ENCODE measurements at regions not wholly inside any gene's neighbourhood (a gene's known extent, or its start where the extent isn't known, plus 50 kb on each side); places are given as distances from the start of the nearest gene placed in this dataset.

GRCh38 chr4:54484383-54484782, 173.4 kb upstream of the KIT start:
- DNase-seq (ENCODE audit: insufficient read length, low spot score) (no peak), FAIRE-seq (no peak)
- no peak for TF ChIP-seq CTCF (IDR thresholded peaks at IDR 0.05; ENCODE audit: insufficient read depth, missing control alignments)

GRCh38 chr4:54487491-54487890, 170.3 kb upstream of the KIT start:
- FAIRE-seq, result no peak
- DNase-seq (ENCODE audit: insufficient read length, low spot score), result no peak
- no peak for TF ChIP-seq CTCF (IDR thresholded peaks at IDR 0.05; ENCODE audit: insufficient read depth, missing control alignments)

DNA sequence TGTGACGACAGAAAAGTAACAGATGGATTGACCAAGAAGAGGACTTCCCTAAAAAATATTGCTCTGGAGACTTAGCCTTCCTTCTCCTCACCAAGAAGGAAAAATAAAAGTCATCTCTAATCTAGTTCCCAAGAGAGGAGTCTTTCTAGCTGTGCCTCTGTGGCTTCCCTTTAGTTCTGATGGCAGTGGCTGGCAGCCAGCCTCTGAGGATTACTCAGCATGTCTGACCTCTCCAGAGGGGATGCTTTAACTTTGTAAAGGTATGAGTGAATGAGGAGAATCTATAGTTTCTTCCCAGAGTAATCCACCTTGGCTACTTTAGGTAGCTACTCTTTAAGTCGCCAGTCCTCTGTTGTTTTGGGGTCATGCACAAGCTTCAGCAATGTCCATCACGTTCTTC, 163.9 kb upstream of the KIT start:
- FAIRE-seq (no peak), DNase-seq (ENCODE audit: insufficient read length, low spot score) (no peak)
- TF ChIP-seq CTCF (IDR thresholded peaks at IDR 0.05; ENCODE audit: insufficient read depth, missing control alignments), result no peak

DNA sequence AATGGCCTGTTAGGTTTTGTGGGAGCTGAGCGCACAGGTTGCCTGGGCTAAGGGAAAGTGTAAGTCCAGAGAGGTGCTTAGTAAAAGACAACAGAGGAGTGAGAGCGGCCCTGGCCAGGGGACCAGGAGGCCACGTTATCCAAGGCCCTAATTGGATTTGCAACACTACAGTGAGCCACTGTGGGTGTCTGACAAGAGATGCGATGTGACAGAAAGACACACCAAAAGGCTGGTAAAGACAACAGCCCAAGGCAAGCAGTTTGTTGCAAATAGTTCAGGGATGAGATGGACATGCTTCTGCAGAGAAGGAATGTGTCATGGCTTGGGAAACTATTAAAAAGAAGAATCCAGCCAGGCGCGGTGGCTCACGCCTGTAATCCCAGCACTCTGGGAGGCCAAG, 162.7 kb upstream of the KIT start:
- FAIRE-seq (no peak), DNase-seq (ENCODE audit: insufficient read length, low spot score) (no peak)
- no peak for TF ChIP-seq CTCF (IDR thresholded peaks at IDR 0.05; ENCODE audit: insufficient read depth, missing control alignments)

GRCh38 chr4:54495641-54496040, 162.1 kb upstream of the KIT start:
- FAIRE-seq, result no peak
- no peak for TF ChIP-seq CTCF (IDR thresholded peaks at IDR 0.05; ENCODE audit: insufficient read depth, missing control alignments)
- DNase-seq (ENCODE audit: insufficient read length, low spot score), result no peak

GRCh38 chr4:54496412-54496811, 161.3 kb upstream of the KIT start:
- DNase-seq (ENCODE audit: insufficient read length, low spot score) (no peak), FAIRE-seq (no peak)
- no peak for TF ChIP-seq CTCF (IDR thresholded peaks at IDR 0.05; ENCODE audit: insufficient read depth, missing control alignments)

- DNase-seq (ENCODE audit: insufficient read length, low spot score), result no peak
- FAIRE-seq, result no peak
- TF ChIP-seq CTCF (IDR thresholded peaks at IDR 0.05; ENCODE audit: insufficient read depth, missing control alignments), result no peak
Observed at GRCh38 chr4:54497947-54498346, 159.8 kb upstream of the KIT start.

All from D721Med (cell line).